Rectal smooth muscle tissue (tissue), 1 donor: ENCODE measurements at regions not wholly inside any gene's neighbourhood (a gene's known extent, or its start where the extent isn't known, plus 50 kb on each side); places are given as distances from the start of the nearest gene placed in this dataset.

Source experiments
- H3K27ac ChIP-seq: one replicate; pipeline ENCODE4 v1.7.0; 2013; ENCODE audit warnings: low read depth, low read length, inconsistent platforms
- H3K27me3 ChIP-seq: one replicate; pipeline ENCODE4 v1.7.0; 2013; ENCODE audit warnings: low read length; ENCODE audit not compliant: control insufficient read depth, insufficient read depth
- H3K36me3 ChIP-seq: one replicate; pipeline ENCODE4 v1.7.0; 2013; ENCODE audit warnings: low read length; ENCODE audit not compliant: control insufficient read depth, insufficient read depth
- H3K4me1 ChIP-seq: one replicate; pipeline ENCODE4 v1.7.0; 2013; ENCODE audit warnings: low read length; ENCODE audit not compliant: control insufficient read depth, insufficient read depth
- H3K4me3 ChIP-seq: one replicate; pipeline ENCODE4 v1.7.0; 2013; ENCODE audit warnings: low read length
- H3K9ac ChIP-seq: one replicate; pipeline ENCODE4 v1.7.0; 2013; ENCODE audit warnings: low read length

DNA sequence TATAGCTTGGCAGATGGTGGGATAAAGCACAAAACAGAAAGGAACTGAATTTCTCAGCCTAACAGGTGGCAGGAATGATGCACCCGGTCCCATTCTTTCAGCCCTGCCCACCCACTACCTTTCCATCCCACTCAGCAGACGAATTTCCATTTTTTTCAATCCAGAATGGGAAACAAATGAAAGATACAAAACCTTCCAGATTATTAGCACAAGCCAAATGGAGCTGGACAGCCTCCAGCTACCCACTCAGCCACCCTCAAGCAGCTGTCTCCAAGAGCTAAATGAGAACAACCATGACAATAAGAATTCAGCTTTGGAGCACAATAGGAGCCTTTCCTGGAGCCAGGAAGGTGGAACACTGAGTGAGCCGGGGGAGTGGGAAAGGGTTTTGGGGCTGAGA is 96.3 kb upstream of the ST6GALNAC5 start:
- Histone ChIP-seq H3K36me3 (no peaks in the 10 kb centered on the region), H3K27ac (no peak overlapping the region), H3K9ac (no peak overlapping the region), H3K4me3 (no peak overlapping the region), H3K27me3 (no peaks in the 10 kb centered on the region), H3K4me1 (no peaks in the 10 kb centered on the region)

DNA sequence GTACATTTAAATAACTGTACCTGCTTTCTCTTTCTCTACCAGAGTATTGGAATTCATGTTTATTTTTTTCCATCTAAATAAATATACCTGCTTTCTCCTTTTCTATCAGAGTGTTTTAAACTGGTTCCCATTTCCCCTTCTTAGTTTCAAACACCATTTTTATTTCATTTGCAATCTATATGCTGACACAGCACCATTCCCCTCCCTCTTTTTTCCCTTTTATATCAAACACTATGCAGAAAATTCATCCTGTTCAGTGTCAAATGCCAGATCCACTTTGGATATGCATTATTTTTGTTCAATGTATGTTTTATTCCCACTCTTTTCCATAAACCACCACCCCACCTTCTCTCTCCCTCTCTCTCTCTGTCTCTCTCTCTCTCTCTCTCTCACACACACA is 85.8 kb upstream of the ST6GALNAC5 start:
- Histone ChIP-seq H3K4me3 (no peak overlapping the region), H3K27me3 (no peaks in the 10 kb centered on the region), H3K9ac (no peak overlapping the region), H3K36me3 (no peaks in the 10 kb centered on the region), H3K4me1 (no peaks in the 10 kb centered on the region), H3K27ac (no peak overlapping the region)

DNA sequence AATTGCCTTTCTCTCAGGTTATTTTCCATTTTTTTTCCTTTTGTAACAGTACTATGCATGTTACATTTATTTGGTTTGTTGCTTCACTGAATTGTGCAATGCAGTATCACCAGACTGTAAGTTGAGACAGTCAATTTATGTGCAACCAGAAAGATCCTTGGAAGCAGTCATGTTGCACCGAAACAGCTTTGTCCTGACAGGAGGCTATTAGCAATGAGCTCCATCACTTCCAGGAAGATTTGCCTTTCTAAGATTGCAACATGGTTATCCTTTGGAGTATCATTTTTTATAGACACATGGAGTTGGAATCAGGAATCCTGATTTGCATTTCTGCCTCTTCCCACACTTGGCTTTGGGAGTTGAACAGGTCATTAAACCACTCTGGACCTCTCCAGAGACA is 84.5 kb upstream of the ST6GALNAC5 start:
- H3K4me1 ChIP-seq, result no peaks in the 10 kb centered on the region
- H3K27me3 ChIP-seq, result no peaks in the 10 kb centered on the region
- H3K4me3 ChIP-seq, result no peak overlapping the region
- no peak overlapping the region for H3K9ac ChIP-seq
- no peak overlapping the region for H3K27ac ChIP-seq
- no peaks in the 10 kb centered on the region for H3K36me3 ChIP-seq

DNA sequence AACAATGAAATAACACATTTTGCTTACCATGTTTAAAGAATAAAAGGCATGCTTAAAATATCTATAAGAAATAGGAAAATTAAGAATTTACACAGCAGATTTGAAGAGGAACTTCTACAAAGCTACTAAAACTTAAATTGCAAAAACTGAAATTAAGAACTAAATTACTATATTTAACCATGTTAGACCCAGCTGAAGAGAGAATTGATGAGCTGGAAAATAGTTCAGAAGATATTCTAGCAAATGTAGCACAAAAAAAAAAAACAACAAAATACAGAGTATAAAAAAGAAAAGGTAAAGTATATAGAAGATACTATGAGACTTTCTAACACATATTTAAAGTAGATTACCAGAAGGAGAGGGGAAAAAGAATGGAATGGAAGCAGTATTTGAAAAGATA is 82.8 kb upstream of the ST6GALNAC5 start:
- Histone ChIP-seq H3K27me3 (no peaks in the 10 kb centered on the region), H3K9ac (no peak overlapping the region), H3K4me3 (no peak overlapping the region), H3K36me3 (no peaks in the 10 kb centered on the region), H3K4me1 (no peaks in the 10 kb centered on the region), H3K27ac (no peak overlapping the region)

DNA sequence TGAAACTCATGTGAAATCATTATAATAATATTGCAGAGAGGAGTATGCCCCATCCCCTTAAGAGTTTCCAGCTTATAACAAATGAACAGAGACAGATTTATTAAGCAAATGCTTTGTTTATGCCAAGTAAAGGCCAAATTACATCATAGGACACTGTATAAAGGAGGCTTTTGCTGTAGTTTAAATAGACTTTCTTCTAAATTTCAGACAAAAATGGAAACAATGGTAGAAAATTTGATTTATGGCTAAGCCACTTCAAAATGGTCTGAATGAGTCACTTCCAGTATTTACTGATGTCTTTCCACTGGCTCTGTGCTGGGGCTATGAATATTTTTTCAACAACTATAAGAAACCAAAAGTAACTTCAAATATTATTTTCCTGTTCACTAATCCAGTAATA is 81.1 kb upstream of the ST6GALNAC5 start:
- Histone ChIP-seq H3K4me1 (no peaks in the 10 kb centered on the region), H3K36me3 (no peaks in the 10 kb centered on the region), H3K27me3 (no peaks in the 10 kb centered on the region), H3K27ac (no peak overlapping the region), H3K4me3 (no peak overlapping the region), H3K9ac (no peak overlapping the region)

DNA sequence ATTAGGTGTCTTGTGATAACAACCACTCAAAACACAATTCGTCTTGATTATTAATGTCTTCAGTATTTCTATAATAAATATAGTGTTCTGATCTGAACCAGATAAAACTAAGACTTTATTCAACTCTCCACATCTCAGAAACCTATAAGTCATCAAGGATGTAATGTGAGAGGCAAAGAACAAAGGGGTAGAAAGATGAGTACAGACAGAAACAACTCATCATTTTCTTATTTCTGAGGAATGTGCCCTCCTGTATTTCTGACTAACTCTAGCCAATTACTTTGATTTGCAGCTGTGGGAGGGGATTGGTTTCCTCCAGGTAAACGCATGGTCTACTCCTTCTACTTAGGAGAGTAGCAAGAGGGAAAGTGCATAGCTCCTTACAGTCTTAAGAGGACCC is 73.7 kb upstream of the ST6GALNAC5 start:
- Histone ChIP-seq H3K4me3 (no peak overlapping the region), H3K4me1 (no peaks in the 10 kb centered on the region), H3K27ac (no peak overlapping the region)

DNA sequence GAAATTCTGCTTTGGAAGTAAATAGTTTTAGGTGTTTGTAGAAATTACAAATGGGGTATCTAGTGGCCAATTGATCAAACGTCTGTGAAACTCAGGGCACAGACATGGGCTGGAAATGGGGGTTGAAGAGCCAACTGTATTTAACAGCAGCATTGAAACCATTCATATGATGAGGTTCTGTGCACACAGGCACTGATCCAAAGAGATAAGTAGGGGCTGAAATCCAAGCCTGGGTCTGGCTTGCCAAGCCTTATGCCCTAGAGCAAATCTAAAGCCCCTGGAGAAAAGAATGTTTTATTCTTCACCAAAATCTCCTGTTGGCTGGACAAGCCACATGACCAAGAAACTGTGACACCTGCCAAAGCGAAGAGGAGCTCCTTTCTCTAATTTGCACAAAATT is 67.6 kb upstream of the ST6GALNAC5 start:
- Histone ChIP-seq H3K4me1 (no peaks in the 10 kb centered on the region), H3K9ac (no peak overlapping the region), H3K27ac (no peak overlapping the region), H3K36me3 (no peaks in the 10 kb centered on the region), H3K4me3 (no peak overlapping the region), H3K27me3 (no peaks in the 10 kb centered on the region)

More for the DNA sequence above, 73.7 kb upstream of the ST6GALNAC5 start:
- Histone ChIP-seq H3K36me3 (no peaks in the 10 kb centered on the region), H3K9ac (no peak overlapping the region), H3K27me3 (no peaks in the 10 kb centered on the region)

DNA sequence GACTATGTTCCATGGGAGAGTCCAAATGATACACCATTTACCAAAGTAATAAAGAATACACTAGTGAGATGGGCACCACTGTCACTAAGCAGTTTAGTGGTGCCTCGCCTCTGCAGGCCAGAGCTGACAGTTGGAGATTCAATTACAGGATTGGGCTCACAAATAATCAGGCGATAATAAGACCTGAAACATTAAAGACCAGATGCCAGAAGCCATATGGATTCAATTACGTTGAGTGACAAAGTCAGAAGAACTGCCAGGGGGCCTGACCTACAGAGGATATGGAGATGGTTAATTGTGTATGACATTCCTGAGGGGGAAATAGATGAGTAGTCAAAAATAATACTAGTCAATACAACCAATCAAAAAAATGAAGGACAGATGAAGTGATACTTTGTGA is 65.2 kb upstream of the ST6GALNAC5 start:
- H3K27me3 ChIP-seq, result no peaks in the 10 kb centered on the region
- H3K36me3 ChIP-seq, result no peaks in the 10 kb centered on the region
- no peak overlapping the region for H3K27ac ChIP-seq
- no peak overlapping the region for H3K4me3 ChIP-seq
- H3K4me1 ChIP-seq, result no peaks in the 10 kb centered on the region
- no peak overlapping the region for H3K9ac ChIP-seq

DNA sequence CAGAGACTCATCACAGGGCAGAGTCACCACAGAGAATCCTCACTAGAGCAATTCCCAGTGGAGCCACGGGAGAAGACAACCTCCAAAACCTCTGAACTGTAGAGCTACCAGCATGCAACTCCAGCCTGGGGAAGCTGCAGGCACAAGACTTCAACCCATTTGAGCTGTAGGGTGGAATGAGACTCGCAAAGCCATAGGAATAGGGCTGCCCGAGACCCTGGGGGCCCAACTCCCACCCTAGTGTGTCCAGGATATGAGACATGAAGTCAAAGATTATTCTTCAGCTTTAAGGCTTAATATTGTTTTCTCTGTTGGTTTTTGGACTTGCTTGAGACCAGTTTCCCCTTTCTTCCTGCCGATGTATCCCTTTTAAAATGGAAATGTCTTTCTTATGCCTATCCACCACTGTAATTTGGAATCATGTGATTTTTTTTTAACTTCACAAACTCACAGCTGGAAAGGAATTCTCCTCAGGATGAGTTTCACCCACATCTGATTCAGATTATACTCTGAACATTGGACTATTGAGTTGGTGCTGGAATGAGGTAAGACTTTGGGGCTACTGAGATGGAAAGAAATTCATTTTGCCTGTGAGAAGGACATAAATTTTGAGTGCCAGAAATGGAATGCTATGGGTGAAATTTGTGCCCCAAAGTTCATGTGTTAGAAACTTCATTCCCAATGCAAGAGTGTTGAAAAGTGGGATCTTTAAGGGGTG is 59.6 kb upstream of the ST6GALNAC5 start:
- Histone ChIP-seq H3K4me3 (no peak overlapping the region), H3K27me3 (no peaks in the 10 kb centered on the region), H3K27ac (no peak overlapping the region), H3K36me3 (no peaks in the 10 kb centered on the region), H3K4me1 (no peaks in the 10 kb centered on the region), H3K9ac (no peak overlapping the region)
